ENCODE measurements at regions not wholly inside any gene's neighbourhood (a gene's known extent, or its start where the extent isn't known, plus 50 kb on each side); places are given as distances from the start of the nearest gene placed in this dataset.
"Not testable (repeated sequence)": the region's sequence is repeated elsewhere in the genome, so short reads cannot be mapped to it uniquely, and the experiment has no call there.

GRCh38 chr9:82382887-82383616 lies 394.5 kb downstream of the SPATA31D1 start:
- no peak for DNase-seq (ENCODE audit: low read depth, low spot score)

- DNase-seq (ENCODE audit: low read depth, low spot score): no peak
Observed at GRCh38 chr9:82385633-82386032, 397.1 kb downstream of the SPATA31D1 start.

DNA sequence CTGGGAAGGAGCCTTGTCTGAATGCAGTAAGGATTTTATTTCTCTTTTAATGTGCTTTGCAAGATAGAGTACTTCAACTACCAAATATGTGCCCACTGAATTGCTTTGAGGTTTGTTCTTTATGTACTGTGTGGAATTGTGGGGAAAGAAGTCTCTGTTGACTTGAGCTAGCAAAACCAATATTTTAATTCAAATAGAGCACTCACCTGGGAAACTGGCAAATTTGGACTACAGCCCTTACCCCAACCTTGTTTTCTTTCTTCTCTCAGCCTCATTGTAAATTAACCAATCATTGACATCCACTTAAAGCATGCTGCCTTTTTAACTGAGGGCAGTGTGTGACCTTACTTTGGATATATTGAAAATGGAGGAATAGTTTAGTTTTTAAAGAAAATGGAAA lies 409.0 kb downstream of the SPATA31D1 start:
- DNase-seq (ENCODE audit: low read depth, low spot score): no peak

- DNase-seq (ENCODE audit: low read depth, low spot score): no peak
Observed at GRCh38 chr9:82404196-82404870, 415.8 kb downstream of the SPATA31D1 start.

DNA sequence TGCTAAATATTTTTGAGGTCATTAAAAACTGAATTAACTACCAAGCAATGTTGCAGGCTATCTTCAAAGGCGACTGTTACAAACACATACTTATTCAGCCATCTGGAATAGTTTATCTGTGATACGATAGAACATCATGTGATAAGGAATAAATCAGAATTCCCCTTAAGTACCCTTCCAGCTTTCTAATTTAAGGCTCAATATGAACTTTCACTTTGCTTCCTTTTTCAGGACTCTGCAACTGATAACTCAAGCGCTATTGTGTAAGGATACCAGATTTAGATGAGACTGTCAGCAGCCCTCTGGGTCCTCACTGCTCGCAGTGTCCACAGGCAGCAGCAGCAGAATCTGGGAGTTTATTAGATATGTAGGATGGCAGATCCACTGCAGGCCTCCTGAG lies 416.3 kb downstream of the SPATA31D1 start:
- no peak for DNase-seq (ENCODE audit: low read depth, low spot score)

DNA sequence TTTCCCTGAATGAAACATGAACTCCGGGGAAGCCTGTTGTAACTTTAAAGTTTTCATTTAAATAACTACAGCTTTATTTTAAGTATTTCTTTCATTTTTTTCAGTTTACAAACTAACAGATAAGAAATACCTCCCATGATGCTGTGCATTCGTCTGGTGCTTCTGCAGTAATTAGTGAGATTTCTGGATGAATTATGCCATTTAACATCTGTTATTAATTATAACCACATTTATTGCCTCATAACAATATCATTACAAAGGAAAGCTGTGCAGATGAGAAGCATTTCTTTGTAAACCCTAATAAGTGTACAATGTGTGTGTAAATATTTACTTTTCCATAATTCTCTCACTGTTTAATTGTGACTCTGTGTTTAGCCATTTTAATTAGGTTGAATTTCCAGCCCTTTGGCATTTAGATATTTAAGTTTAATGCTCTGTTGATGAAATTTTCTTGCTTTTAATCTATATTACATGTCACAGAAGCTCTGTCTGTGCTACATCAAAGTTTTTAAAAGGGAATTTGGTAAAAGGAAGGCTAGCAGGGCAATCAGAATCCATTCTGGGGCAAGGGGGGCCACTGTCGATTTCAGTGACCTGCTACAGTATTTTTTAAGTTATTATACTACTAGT lies 418.0 kb downstream of the SPATA31D1 start:
- no peak for DNase-seq (ENCODE audit: low read depth, low spot score)

GRCh38 chr9:82410306-82410705 lies 421.7 kb downstream of the SPATA31D1 start:
- DNase-seq (ENCODE audit: low read depth, low spot score): no peak

DNA sequence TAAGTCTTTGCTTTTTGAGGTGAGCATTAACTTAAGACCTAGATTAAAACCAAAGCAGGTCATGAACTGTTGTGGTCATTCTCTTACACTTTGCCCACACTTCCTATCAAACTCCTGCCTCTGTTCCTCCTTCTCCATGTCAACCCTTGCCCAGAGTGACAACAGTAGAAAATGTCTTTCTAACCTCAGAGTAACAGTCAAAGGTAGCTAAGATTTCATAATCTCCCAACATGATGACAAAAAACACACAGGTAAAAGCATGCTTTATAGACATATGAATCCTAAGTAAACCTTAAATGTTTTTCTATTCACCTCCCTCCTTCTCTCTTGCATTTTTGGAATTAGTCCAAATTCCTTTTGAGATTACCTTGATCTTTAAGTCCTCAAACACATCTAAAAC lies 422.3 kb downstream of the SPATA31D1 start:
- no peak for DNase-seq (ENCODE audit: low read depth, low spot score)

- no peak for DNase-seq (ENCODE audit: low read depth, low spot score)
Observed at GRCh38 chr9:82412586-82413305, 424.2 kb downstream of the SPATA31D1 start.

DNA sequence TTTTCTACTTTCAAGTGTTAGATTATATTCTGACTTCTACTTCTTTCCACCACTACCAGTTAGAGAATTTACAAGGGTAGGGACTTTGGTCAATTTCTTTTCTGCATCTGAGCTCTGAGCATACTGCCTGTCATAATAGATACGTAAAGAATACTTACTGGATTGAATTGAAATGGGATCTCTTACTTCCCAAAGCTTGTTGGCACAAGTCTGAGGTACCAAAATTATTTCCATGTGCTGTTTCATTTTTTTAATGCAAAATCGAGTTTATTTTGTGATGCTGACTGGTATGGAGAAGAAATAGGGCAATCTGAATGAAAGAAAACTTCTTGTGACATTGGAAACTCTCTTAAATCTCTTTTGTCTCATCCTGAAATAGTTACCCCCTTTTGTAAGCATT lies 428.9 kb downstream of the SPATA31D1 start:
- DNase-seq (ENCODE audit: low read depth, low spot score): no peak

- no peak for DNase-seq (ENCODE audit: low read depth, low spot score)
Observed at GRCh38 chr9:82418334-82418733, 429.8 kb downstream of the SPATA31D1 start.

DNA sequence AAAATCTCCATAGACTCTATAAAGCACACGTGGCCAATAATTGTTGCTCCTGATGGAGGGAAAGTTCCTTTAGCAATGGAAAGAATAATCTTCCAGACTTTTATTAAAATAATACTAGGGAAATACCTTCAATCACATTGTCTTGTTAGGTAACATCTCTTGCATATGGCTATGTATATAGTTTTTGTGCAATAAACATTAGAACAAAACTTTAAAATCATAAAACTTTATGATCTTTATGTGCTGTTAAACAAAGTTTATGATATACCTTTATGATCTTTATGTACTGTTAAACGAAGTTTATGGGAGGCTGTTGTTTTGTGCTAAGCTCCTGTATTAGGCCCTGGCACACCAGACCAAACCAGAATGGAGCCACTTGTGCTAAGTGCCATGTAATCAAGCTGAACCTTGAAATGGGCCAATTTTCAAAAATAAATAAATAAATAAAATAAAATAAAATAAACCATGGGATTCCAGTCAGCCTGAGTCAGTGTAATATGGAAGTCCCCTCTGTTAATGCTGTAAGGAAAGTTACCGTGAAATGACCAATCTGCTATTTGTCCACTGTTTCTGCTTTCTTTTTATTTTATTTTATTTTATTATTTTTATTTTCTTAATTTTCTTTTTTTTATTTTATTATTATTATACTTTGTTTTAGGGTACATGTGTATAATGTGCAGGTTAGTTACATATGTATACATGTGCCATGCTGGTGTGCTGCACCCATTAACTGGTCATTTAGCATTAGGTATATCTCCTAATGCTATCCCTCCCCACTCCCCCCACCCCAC lies 431.3 kb downstream of the SPATA31D1 start:
- DNase-seq (ENCODE audit: low read depth, low spot score): no peak

- DNase-seq (ENCODE audit: low read depth, low spot score): peak; percentile 75
Observed at GRCh38 chr9:82421498-82421897, 432.9 kb downstream of the SPATA31D1 start.

DNA sequence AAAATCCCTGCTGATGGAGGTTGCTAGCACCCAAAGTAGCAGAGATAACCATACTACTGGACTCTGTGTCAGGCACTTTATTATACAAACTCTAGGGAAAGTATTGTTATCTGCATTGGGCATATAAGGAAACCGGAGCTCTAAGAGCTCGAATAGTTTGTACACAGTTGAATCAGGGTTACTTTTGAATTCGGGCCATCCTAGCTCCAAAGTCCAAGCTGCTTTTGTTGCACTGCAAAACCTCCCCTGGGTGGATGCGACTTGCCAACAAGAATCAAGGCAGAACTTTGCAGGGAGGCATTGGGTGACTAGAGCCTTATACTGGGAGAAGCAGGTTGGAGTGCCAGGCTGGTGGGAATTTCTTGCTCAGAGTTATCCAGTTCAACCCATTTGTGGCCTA lies 435.1 kb downstream of the SPATA31D1 start:
- no peak for DNase-seq (ENCODE audit: low read depth, low spot score)

- no peak for DNase-seq (ENCODE audit: low read depth, low spot score)
Observed at GRCh38 chr9:82424599-82425120, 436.1 kb downstream of the SPATA31D1 start.

DNA sequence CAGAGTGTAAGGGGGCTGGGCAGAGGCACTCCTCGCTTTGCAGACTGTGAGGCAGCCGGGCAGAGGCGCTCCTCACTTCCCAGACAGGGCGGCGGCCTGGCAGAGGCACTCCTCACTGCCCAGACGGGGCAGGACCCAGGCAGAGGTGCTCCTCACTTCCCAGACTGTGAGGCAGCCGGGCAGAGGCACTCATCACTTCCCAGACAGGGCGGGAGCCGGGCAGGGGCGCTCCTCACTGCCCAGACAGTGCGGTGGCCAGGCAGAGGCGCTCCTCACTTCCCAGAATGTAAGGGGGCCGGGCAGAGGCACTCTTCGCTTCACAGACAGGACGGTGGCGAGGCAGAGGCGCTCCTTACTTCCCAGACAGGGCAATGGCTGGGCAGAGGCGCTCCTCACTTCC lies 442.5 kb downstream of the SPATA31D1 start:
- no peak for DNase-seq (ENCODE audit: low read depth, low spot score)

GRCh38 chr9:82433290-82433931 lies 444.8 kb downstream of the SPATA31D1 start:
- DNase-seq (ENCODE audit: low read depth, low spot score): not testable (repeated sequence)

GRCh38 chr9:82436475-82436874 lies 447.9 kb downstream of the SPATA31D1 start:
- DNase-seq (ENCODE audit: low read depth, low spot score): no peak

- DNase-seq (ENCODE audit: low read depth, low spot score): not testable (repeated sequence)
Observed at GRCh38 chr9:82437183-82437582, 448.6 kb downstream of the SPATA31D1 start.

DNA sequence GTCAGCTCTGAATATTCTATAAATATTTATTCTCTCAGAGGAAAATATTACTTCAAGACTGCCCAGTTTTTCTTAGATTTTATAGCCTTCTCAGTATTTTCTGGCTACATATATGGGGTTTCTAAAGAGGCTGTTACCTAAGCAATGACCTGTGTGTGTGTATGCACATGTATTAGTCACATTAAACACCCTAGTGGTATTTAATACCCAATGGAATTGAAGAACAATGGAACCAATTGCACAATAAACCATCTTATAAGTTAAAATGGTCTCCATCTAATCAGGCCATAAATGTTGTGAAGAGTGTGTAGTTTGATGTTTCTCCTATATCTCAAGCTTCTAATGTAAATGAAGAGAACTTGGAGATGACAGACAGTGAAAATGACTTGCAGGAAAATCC lies 450.0 kb downstream of the SPATA31D1 start:
- DNase-seq (ENCODE audit: low read depth, low spot score): no peak

- no peak for DNase-seq (ENCODE audit: low read depth, low spot score)
Observed at GRCh38 chr9:82443312-82443711, 454.7 kb downstream of the SPATA31D1 start.

Measured in brain pericyte (primary cell).